ENCODE measurements at regions not wholly inside any gene's neighbourhood (a gene's known extent, or its start where the extent isn't known, plus 50 kb on each side); places are given as distances from the start of the nearest gene placed in this dataset.

DNA sequence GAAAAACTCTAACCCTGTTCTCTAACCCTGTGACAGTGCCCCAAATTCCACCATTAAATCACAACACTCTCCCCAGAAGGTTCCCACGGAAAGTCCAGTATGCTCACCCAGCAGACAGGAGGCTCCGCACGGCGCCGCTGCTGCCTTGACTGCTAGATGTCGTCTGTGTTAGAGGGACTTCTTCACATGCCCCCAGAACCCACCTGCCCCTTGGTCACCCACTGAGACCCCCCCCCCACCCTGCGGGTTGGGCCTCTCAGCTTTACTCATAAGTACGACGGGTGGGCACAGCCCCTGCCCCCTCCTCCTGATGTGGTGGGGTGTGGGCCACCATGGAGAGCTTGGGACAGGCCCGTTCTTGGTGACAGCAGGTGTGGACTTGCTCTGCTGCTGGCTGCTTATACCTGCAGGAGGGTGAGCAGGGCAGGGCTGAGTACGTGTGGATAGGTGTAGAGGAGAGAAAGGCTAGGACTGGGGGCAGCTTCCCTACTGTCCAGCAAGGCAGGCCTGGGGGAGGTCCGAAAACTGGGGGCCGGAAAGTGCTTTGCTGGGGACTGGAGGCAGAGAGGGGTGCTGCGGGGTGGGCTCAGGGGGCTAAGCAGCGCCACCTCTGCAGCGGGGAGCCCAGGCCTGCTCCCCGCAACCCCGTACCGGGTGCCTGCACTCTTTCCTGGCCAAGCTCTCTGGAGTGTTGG, 57.5 kb upstream of the OLFM1 start:
- DNase-seq (ENCODE audit: low read depth), result no peak

DNA sequence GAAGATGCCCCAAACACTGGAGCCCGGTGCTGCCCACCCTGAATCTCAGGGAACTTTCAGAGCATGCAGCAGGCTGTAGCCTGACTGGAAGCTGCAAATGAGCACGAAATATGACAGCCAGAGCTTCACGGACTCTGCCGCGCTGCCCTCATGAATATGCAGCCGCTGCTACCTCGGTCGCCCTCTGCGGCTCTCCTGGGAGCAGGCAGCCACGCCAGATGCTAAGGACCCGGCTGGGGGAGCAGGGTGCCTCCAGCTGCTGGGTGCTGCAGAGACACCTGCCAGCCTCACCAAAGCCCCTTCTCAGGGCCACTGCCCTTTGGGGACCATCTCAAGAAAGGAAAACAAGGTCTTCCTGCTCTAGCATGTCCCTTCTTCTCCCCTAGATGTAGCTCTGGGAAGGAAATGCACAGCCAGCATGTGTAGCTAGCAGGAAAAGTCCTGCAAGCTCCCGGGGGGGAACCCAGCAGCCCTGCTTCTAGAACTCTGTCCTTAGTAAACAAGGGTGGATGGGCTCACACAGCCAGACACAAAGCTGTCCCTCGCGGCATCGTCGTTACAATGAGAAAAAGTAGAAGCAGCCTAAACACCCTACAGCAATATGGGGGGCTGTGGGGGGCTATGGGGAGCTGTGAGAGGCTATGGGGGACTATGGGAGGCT, 56.8 kb upstream of the OLFM1 start:
- no peak for DNase-seq (ENCODE audit: low read depth)

DNA sequence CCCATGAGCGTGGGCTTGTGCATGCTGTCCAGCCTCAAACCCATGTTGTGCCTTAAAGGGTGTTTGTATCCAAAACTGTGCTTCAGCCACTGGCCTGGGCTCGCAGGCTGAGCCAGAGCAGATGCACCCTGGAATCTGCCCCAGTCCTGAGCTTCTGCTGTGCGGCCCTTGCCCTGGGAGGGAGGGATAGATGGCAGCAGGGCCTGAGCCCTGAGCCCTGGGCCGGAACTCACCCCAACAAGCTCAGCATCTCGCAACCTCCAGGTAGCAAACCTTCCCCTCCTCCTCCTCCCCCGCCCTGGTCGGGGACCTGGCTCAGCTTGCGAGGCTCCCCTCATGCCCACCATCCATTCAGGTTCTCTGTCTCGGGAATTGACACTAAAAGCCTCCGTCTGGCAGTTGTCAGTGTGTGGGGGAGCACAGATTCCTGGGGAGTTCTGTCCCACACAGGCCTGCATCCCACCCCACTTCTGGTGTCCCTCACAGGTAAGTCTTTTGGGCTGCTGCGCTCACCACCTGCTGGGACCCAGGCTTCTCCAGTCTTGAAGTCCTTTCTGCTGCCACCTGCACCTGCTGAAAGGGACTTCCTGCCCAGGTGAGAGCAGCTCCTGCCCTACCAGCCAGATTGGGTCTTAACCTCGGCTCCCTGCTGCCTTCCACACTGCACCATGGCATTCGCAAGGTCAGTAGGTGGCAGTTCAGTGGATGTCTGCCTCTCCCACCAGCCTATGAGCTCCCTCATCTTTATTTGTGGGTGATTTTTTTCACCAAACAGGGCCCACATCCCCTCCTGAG, 55.2 kb upstream of the OLFM1 start:
- no peak for DNase-seq (ENCODE audit: low read depth)

DNA sequence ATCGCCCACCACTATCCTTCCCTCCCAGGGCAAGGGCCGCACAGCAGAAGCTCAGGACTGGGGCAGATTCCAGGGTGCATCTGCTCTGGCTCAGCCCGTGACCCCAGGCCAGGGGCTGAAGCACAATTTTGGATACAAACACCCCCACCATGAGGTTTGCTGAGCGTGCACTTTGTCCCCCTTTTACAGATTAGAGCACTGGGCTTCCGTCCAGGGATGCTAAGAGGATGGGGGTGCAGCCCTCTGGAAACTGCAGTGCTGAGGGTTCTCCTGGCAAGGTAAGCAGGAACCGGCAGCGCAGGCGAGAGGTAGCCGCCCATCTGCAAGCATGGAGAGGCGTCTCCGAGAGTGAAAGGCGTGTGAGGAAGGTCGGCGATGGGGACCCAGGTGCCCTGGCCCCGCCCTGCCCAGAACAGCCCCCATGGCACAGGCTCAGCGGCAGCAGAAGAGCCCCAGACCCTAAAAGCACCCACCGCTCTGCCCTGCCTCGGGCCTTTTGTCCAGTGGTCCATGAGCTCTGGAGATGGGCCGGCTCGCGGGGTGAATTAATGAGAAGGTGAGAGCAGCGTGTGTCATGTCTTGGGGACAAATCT, 54.5 kb upstream of the OLFM1 start:
- DNase-seq (ENCODE audit: low read depth), result no peak

DNA sequence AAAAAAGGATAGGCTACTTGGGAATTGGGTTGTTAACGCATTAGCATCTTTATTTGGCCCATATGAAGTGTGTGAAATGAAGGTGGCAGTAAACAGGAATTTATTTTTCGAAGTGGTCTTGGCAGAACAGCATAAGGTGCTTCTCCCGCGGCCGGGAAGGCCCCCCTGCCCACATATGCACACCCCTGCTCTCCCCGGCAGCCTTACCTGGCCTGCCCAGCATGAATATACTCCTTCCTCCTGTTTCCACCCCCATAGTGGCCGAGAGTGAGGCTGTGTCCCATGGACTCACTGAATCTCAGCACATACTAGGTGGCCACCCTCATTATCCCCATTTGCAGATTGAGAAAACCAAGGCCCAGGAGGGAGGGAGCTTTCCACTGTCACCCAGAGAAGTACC, 54.0 kb upstream of the OLFM1 start:
- DNase-seq (ENCODE audit: low read depth), result no peak

DNA sequence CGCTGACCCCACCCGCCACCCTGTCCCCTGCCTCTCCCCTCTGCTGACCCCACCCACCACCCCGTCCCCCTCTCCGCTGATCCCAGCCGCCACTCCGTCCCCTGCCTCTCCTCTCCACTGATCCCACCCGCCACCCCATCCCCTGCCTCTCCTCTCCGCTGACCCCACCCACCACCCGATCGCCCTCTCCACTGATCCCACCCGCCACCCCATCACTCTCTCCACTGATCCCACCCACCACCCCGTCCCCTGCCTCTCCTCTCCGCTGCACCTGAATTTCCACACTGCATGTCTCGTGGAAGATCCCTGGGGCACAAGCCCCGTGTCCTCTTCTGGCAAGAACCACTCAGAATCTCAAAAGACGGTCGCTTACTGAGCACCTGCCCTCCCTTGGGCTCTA, 53.4 kb upstream of the OLFM1 start:
- no peak for DNase-seq (ENCODE audit: low read depth)

DNA sequence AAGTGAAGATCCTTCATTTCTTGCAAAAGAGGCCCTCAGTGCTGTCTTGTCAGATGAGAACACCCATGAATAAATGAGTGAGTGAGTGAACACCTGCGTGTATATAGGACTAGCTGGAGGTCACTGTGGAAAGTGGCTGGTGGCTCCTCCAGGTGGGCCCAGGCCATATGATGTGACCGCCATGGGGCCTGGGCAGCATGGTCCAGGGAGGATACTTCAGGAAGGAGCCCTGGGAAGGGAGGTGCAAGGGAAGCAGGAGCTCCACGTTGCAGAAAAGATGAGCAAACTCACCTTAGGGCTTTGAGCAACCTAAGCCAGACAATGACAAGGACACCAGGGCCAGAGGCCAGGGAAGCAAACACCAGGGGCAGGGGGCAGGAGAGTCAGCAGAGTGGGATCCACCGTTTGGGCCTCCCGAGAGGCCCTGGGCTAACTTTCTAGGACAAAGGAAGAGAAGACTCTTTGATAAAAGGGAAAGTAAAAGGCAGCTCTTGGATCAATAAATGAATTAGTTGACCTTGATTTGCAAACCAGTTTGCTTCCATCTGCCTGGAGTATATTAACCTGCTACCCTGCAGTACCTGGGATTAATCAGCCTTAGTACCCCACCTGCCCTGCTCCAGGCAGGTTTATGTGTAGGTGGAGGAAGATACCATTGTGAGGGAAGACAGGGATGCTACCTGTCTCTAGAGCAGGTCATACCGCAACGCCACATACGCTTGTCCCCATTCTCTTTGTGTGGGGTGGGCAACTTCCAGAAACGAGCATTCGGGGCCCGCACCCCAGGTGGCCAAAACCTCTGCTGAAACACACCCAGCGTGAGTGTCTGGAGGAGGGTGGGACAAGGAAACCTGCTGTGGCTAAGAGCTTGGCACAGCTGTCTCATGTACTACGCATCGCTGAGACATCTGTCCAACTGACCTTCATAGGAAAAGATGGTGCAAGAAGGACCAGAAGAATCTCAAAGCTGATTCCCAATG, 51.4 kb upstream of the OLFM1 start:
- no peak for DNase-seq (ENCODE audit: low read depth)

DNA sequence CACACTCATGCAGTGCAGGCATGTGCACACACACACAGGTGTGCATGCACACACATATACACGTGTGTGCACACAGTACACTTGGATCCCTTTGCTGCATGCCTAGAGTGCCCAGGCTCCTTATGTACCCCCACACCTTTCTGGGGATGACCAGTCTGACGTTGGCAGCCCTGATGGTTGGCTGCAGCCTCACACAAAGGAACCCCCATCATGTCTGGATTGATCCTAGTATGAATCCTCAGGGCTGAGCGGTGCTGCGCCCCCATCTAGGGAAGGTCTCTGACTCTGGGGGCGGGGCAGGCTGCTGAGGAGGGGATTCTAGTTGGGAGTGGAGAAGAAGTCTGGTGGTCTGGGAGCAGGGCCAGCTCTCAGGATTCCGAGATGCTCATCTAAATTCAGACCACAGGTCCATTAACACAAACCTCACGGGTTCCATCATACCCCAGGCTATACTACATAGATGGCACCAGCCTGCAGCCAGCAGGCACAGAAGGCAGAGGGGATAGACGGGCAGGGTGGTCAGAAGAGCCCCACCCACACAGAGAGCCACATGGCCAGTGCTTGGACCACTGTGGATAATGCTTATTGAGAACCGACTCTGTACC, 50.5 kb upstream of the OLFM1 start:
- DNase-seq (ENCODE audit: low read depth), result no peak

DNA sequence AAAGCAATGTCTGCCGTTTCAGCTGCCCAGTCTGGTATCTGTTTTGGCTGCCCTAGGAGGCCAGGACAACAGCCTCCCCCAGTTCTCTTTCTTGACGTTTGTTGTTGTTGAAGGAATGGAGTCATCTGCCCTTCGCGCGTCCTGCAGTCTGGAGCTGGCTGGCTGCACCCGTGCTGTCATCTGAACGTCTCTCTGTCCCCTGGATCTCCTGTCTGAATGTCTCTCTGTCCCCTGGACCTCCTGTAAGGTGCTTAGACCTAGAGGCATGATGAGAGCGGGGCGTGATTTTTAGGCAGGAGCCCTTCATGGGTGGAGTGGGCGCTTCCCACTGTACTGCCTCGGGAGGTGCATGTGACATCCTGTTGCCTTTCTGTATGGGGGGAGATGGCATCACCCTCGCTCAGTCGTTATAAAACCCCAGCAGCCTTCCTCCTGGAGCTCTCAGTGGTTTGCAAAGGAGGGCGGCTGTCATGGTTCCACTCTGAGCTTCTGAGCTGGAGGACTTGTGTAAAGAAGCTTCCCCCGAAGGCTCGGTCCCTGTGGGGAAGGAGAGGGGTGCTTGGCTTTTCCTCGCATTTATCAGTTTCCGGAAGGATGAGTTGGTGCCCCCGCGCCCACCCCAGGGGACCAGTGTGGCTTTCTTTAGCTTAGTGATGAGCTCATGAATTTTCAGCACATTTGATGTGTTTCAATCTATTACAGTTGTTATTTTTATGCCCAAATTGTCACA, 49.8 kb upstream of the OLFM1 start:
- DNase-seq (ENCODE audit: low read depth), result no peak
